ENCODE measurements at regions not wholly inside any gene's neighbourhood (a gene's known extent, or its start where the extent isn't known, plus 50 kb on each side); places are given as distances from the start of the nearest gene placed in this dataset.

- in situ Hi-C loops (cut with HindIII; ENCODE audit: low pct_ligation_motif_present, low sequenced_read_pairs), result no loop called here
- no peak for TF ChIP-seq CTCF (IDR thresholded peaks at IDR 0.05; ENCODE audit: low read depth, low read length, missing control alignments)
- DNase-seq, result no peak
- no peaks in the 10 kb centered on the region for H3K27me3 ChIP-seq (replicated peaks)
- no peaks in the 10 kb centered on the region for H3K36me3 ChIP-seq (replicated peaks)
- no peak overlapping the region for H3K4me3 ChIP-seq (ENCODE audit: low read depth, low read length)
- H3K27ac ChIP-seq, result no peak overlapping the region
These were observed 113.3 kb upstream of the MBNL1 start for GRCh38 chr3:152155246-152156020.

- Histone ChIP-seq H3K36me3 (replicated peaks) (no peaks in the 10 kb centered on the region), H3K27ac (no peak overlapping the region), H3K4me3 (ENCODE audit: low read depth, low read length) (no peak overlapping the region), H3K27me3 (replicated peaks) (no peaks in the 10 kb centered on the region)
- no peak for DNase-seq
- no peak for TF ChIP-seq CTCF (IDR thresholded peaks at IDR 0.05; ENCODE audit: low read depth, low read length, missing control alignments)
- in situ Hi-C loops (cut with HindIII; ENCODE audit: low pct_ligation_motif_present, low sequenced_read_pairs), result no loop called here
These were observed 111.8 kb upstream of the MBNL1 start for GRCh38 chr3:152156880-152157279.

DNA sequence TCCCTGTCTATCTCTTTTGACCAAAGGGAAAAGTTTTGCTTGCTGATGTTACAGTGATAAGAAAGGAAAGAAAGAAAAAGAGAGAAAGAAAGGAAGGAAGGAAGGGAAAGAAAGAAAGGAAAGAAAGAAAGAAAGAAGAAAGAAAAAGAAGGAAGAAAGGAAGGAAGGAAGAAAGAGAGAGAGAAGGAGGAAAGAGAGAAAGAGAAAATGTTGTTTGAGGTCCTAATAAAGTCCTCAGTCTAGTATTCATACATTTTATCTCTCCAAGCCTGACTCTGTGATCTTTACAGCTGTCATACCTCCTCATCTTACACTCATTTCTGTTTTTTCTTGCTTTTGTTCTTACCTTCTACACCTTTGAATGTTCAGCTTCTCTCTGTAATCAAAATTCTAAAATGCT is 111.4 kb upstream of the MBNL1 start:
- TF ChIP-seq CTCF (IDR thresholded peaks at IDR 0.05; ENCODE audit: low read depth, low read length, missing control alignments), result no peak
- Histone ChIP-seq H3K27ac (no peak overlapping the region), H3K27me3 (replicated peaks) (no peaks in the 10 kb centered on the region), H3K36me3 (replicated peaks) (no peaks in the 10 kb centered on the region), H3K4me3 (ENCODE audit: low read depth, low read length) (no peak overlapping the region)
- no peak for DNase-seq
- in situ Hi-C loops (cut with HindIII; ENCODE audit: low pct_ligation_motif_present, low sequenced_read_pairs), result no loop called here

DNA sequence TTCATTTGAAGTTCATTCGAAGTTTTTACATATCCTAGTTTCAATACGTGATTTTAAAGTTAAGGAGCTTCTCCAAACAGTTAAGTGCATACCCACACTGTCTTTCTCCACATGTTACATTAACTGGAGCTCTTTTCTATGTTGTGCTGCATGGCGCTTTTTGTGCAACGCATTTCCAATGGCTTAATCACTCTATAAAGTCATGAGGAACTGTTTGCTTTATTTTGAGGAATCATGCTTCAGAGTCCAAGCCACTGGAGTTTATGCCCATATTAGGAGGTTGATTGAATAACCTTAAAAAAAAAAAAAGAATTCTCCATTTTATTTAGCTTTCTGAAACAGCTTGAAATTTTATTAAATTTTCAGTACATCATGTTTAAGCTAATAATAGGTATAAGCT is 109.4 kb upstream of the MBNL1 start:
- TF ChIP-seq CTCF (IDR thresholded peaks at IDR 0.05; ENCODE audit: low read depth, low read length, missing control alignments), result no peak
- H3K27me3 ChIP-seq (replicated peaks), result no peaks in the 10 kb centered on the region
- H3K4me3 ChIP-seq (ENCODE audit: low read depth, low read length), result no peak overlapping the region
- peak overlapping the region; percentile 79 for H3K27ac ChIP-seq
- peak; percentile 87 for DNase-seq
- H3K36me3 ChIP-seq (replicated peaks), result no peaks in the 10 kb centered on the region
- in situ Hi-C loops (cut with HindIII; ENCODE audit: low pct_ligation_motif_present, low sequenced_read_pairs), result no loop called here

DNA sequence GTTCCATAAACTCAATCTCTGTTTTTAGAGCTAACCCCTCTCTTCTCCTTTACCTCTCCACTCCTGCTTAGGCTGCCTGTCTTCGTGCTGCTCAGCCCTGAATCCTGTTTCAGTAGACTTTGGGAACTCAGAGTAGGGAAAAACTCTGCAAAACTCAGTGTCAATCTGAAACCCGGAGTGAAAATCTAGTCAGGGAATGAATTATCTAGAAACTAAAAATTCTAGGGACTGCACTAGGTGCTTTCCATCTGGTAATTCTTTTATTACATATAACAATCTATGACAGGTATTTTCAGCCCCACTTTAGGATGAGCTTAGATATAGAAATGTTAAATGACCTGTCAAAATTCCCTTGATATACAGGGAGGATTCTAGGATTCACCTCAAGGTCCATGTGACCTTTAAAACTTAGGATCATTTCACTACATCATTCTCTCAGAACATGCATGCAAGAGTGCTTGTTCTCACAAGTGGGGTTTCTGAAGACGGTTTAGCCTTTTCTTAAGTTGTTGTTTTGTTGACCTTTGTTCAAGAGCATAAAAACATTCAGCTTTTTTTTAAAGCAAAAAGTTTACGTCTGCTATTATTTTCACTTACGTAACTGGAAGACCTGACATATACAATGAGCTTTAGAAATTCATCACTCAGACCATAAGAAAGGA is 108.2 kb upstream of the MBNL1 start:
- no peak overlapping the region for H3K27ac ChIP-seq
- H3K36me3 ChIP-seq (replicated peaks), result no peaks in the 10 kb centered on the region
- no peaks in the 10 kb centered on the region for H3K27me3 ChIP-seq (replicated peaks)
- DNase-seq, result no peak
- no peak for TF ChIP-seq CTCF (IDR thresholded peaks at IDR 0.05; ENCODE audit: low read depth, low read length, missing control alignments)
- no peak overlapping the region for H3K4me3 ChIP-seq (ENCODE audit: low read depth, low read length)
- in situ Hi-C loops (cut with HindIII; ENCODE audit: low pct_ligation_motif_present, low sequenced_read_pairs), result no loop called here
